H1 (cell line): ENCODE measurements at regions not wholly inside any gene's neighbourhood (a gene's known extent, or its start where the extent isn't known, plus 50 kb on each side); places are given as distances from the start of the nearest gene placed in this dataset.

Source experiments
- CTCF ChIA-PET: fragments of 300-600 bp; sonication (Branson Sonifier 250); formaldehyde crosslinking; loops from one replicate; lab custom pipeline; 2021; ENCODE audit not compliant: partially characterized antibody; lab: Charles Lee
- POLR2A ChIA-PET: fragments of 300-600 bp; sonication (Branson Sonifier 250); formaldehyde crosslinking; loops from one replicate; lab custom pipeline; 2021; ENCODE audit warnings: inconsistent platforms; ENCODE audit not compliant: partially characterized antibody; lab: Charles Lee
- DNase-seq, 2 experiments: peaks; one replicate each; pipeline versions ENCODE4 v3.0.0 to v3.0.0-alpha.2; 2010 to 2022; ENCODE audit warnings: low spot score in 2 of 2, low read depth in 1 of 2, mixed read lengths in 1 of 2
- FAIRE-seq: peaks from 2 replicates; lab custom pipeline; 2011; peaks lifted over from hg19 to GRCh38; lab: Jason Lieb, UNC
- H2AFZ ChIP-seq: 2 replicates; pipeline ENCODE4 v1.8.1; 2012; ENCODE audit warnings: low read length, inconsistent platforms
- H2AK5ac ChIP-seq: 2 replicates; pipeline ENCODE4 v1.6.1; 2013; ENCODE audit warnings: low read depth, low read length
- H2BK120ac ChIP-seq: replicated peaks from 2 replicates; pipeline ENCODE3; 2013; ENCODE audit warnings: low read depth, low read length, inconsistent platforms
- H2BK12ac ChIP-seq: 2 replicates; pipeline ENCODE4 v1.6.1; 2013; ENCODE audit warnings: low read depth, low read length
- H2BK15ac ChIP-seq: 2 replicates; pipeline ENCODE4 v1.6.1; 2013; ENCODE audit warnings: low read length
- H2BK20ac ChIP-seq: 2 replicates; pipeline ENCODE4 v1.6.1; 2013; ENCODE audit warnings: low read length
- H2BK5ac ChIP-seq: 2 replicates; pipeline ENCODE4 v1.6.1; 2013; ENCODE audit warnings: low read depth, low read length
- H3K14ac ChIP-seq: 2 replicates; pipeline ENCODE4 v1.6.1; 2013; ENCODE audit warnings: inconsistent platforms; ENCODE audit not compliant: insufficient read length
- H3K18ac ChIP-seq: 2 replicates; pipeline ENCODE4 v1.6.1; 2013; ENCODE audit warnings: low read length; ENCODE audit errors: extremely low read depth
- H3K23ac ChIP-seq: 2 replicates; pipeline ENCODE4 v1.6.1; 2013; ENCODE audit warnings: inconsistent platforms; ENCODE audit not compliant: insufficient read length
- H3K23me2 ChIP-seq: 2 replicates; pipeline ENCODE4 v1.6.1; 2013; ENCODE audit warnings: low read depth, low read length
- H3K27ac ChIP-seq: 2 replicates; pipeline ENCODE4 v1.6.1; 2011; ENCODE audit warnings: low read depth, low read length, inconsistent platforms
- H3K27me3 ChIP-seq, 4 experiments: replicated peaks in 1 of 4; 1 replicate in 1 of 4; 2 replicates in 3 of 4; pipeline versions ENCODE4 v1.6.1 to v1.8.1; 2011 to 2013; ENCODE audit warnings: low read length in 3 of 4, mild to moderate bottlenecking in 3 of 4, inconsistent platforms in 2 of 4, mixed read lengths in 2 of 4, moderate library complexity in 1 of 4; ENCODE audit not compliant: control insufficient read depth in 3 of 4, insufficient read depth in 3 of 4; ENCODE audit errors: extremely low read depth in 1 of 4
- H3K36me3 ChIP-seq, 4 experiments: 2 replicates each; pipeline versions ENCODE4 v1.6.1 to v1.8.1; 2011 to 2013; ENCODE audit warnings: mild to moderate bottlenecking in 4 of 4, low read length in 3 of 4, moderate library complexity in 2 of 4, control low read depth in 1 of 4, inconsistent platforms in 1 of 4; ENCODE audit not compliant: insufficient read depth in 4 of 4, control insufficient read depth in 2 of 4
- H3K4ac ChIP-seq: replicated peaks from 2 replicates; pipeline ENCODE3; 2013; ENCODE audit warnings: low read length, low read depth, mixed read lengths, inconsistent platforms; ENCODE audit not compliant: insufficient read length
- H3K4me1 ChIP-seq, 4 experiments: replicated peaks in 1 of 4; 1 replicate in 1 of 4; 2 replicates in 3 of 4; pipeline versions ENCODE4 v1.6.1 to v1.8.1; 2011 to 2013; ENCODE audit warnings: low read length in 3 of 4, inconsistent platforms in 2 of 4, mixed read lengths in 1 of 4; ENCODE audit not compliant: insufficient read depth in 4 of 4, control insufficient read depth in 3 of 4
- H3K4me2 ChIP-seq, 2 experiments: 2 replicates each; pipeline versions ENCODE4 v1.6.1 to v1.8.1; 2011 to 2013; ENCODE audit warnings: low read depth in 2 of 2, low read length in 2 of 2, control low read depth in 1 of 2, inconsistent platforms in 1 of 2, mild to moderate bottlenecking in 1 of 2; ENCODE audit not compliant: insufficient read depth in 1 of 2
- H3K4me3 ChIP-seq, 4 experiments: fragments of 200-600, 300-600 bp in 1 of 4; sonication (generic), shearing (Covaris generic), sonication (Bioruptor Twin) in 1 of 4; 2 replicates each; pipeline versions ENCODE4 v1.5.1 to v1.8.1; 2011 to 2016; ENCODE audit warnings: low read length in 4 of 4, low read depth in 3 of 4, control low read depth in 2 of 4, inconsistent platforms in 2 of 4, mild to moderate bottlenecking in 2 of 4, mixed read lengths in 1 of 4, moderate library complexity in 1 of 4; ENCODE audit not compliant: insufficient read depth in 2 of 4; ENCODE audit errors: extremely low read depth in 1 of 4
- H3K56ac ChIP-seq: replicated peaks from 2 replicates; pipeline ENCODE3; 2013; ENCODE audit warnings: low read depth, mild to moderate bottlenecking, mixed read lengths, low read length, inconsistent platforms; ENCODE audit not compliant: insufficient read length
- H3K79me1 ChIP-seq: 2 replicates; pipeline ENCODE4 v1.6.1; 2013; ENCODE audit warnings: low read depth, low read length, control low read depth
- H3K79me2 ChIP-seq, 2 experiments: 2 replicates each; pipeline versions ENCODE4 v1.6.1 to v1.8.1; 2012 to 2013; ENCODE audit warnings: low read length in 2 of 2, mild to moderate bottlenecking in 2 of 2, inconsistent platforms in 1 of 2; ENCODE audit not compliant: insufficient read depth in 2 of 2, control insufficient read depth in 1 of 2
- H3K9ac ChIP-seq, 4 experiments: replicated peaks in 1 of 4; 1 replicate in 1 of 4; 2 replicates in 3 of 4; pipeline versions ENCODE4 v1.6.1 to v1.8.1; 2011 to 2013; ENCODE audit warnings: low read depth in 3 of 4, low read length in 3 of 4, control low read depth in 2 of 4, mild to moderate bottlenecking in 2 of 4, moderate library complexity in 2 of 4, inconsistent platforms in 1 of 4; ENCODE audit errors: extremely low read depth in 1 of 4
- H3K9me3 ChIP-seq, 2 experiments: 2 replicates each; pipeline versions ENCODE4 v1.6.1 to v1.8.1; 2012 to 2013; ENCODE audit warnings: mild to moderate bottlenecking in 2 of 2, moderate library complexity in 2 of 2, control low read depth in 1 of 2, inconsistent platforms in 1 of 2, low read depth in 1 of 2, low read length in 1 of 2, mixed read lengths in 1 of 2; ENCODE audit not compliant: insufficient read depth in 2 of 2
- H4K20me1 ChIP-seq, 2 experiments: replicated peaks in 1 of 2; 2 replicates each; pipeline versions ENCODE3 to v1.8.1; 2011 to 2013; ENCODE audit warnings: inconsistent platforms in 2 of 2, low read length in 2 of 2, mild to moderate bottlenecking in 1 of 2; ENCODE audit not compliant: insufficient read depth in 2 of 2, control insufficient read depth in 1 of 2
- H4K5ac ChIP-seq: 2 replicates; pipeline ENCODE4 v1.6.1; 2013; ENCODE audit warnings: low read length, low read depth, mixed read lengths, inconsistent platforms; ENCODE audit not compliant: insufficient read length
- H4K8ac ChIP-seq: 2 replicates; pipeline ENCODE4 v1.8.0; 2013; ENCODE audit warnings: mild to moderate bottlenecking, moderate library complexity, low read length, inconsistent platforms; ENCODE audit not compliant: insufficient read depth; ENCODE audit errors: extremely low read depth
- H4K91ac ChIP-seq: replicated peaks from 2 replicates; pipeline ENCODE3; 2013; ENCODE audit warnings: low read length, mixed read lengths, inconsistent platforms; ENCODE audit not compliant: insufficient read length
- FOSL1 ChIP-seq: IDR thresholded peaks from 2 replicates; pipeline ENCODE4 v1.6.1; 2011; ENCODE audit warnings: mild to moderate bottlenecking, low read depth, low read length, moderate library complexity; ENCODE audit not compliant: insufficient read depth
- TAF1 ChIP-seq: IDR thresholded peaks from 2 replicates; pipeline ENCODE4 v1.6.1; 2011; ENCODE audit warnings: mild to moderate bottlenecking, low read depth, low read length
- WGBS, 2 experiments: shearing (Covaris generic) in 1 of 2; methylation state at CpG; one replicate each; pipeline versions ENCODE4 v1.1.6 to v1.1.7; 2013 to 2015; ENCODE audit warnings: low lambda C conversion rate in 2 of 2, mixed read lengths in 2 of 2, inconsistent platforms in 1 of 2, low coverage in 1 of 2, missing lambda C conversion rate in 1 of 2; ENCODE audit not compliant: insufficient replicate concordance in 2 of 2, insufficient coverage in 1 of 2, insufficient read length in 1 of 2; ENCODE audit errors: extremely low coverage in 1 of 2, missing lambda C conversion rate in 1 of 2; 5-methylcytosine and 5-hydroxymethylcytosine counted together

- Histone ChIP-seq H3K14ac (no peak overlapping the region), H3K9me3 (no peaks in the 10 kb centered on the region), H3K18ac (no peak overlapping the region), H2BK12ac (no peak overlapping the region), H3K27me3 (no peaks in the 10 kb centered on the region), H2BK120ac (no peak overlapping the region), H4K8ac (no peak overlapping the region), H3K36me3 (no peaks in the 10 kb centered on the region), H3K4me2 (no peak overlapping the region), H3K4ac (no peak overlapping the region), H3K9ac (no peak overlapping the region), H3K4me3 (no peak overlapping the region), H2BK20ac (no peak overlapping the region), H2BK15ac (no peak overlapping the region), H3K79me1 (no peaks in the 10 kb centered on the region), H4K91ac (no peak overlapping the region), H3K27ac (no peak overlapping the region), H2AFZ (no peak overlapping the region), H4K20me1 (no peaks in the 10 kb centered on the region), H4K5ac (no peak overlapping the region), H2AK5ac (no peak overlapping the region), H3K23me2 (no peaks in the 10 kb centered on the region), H2BK5ac (no peak overlapping the region), H3K56ac (no peak overlapping the region), H3K4me1 (no peaks in the 10 kb centered on the region), H3K79me2 (no peaks in the 10 kb centered on the region), H3K23ac (no peak overlapping the region)
- DNase-seq: no peak
- ChIA-PET CTCF (interaction anchor here (1.0 to 1.4 kb wide), 2 partner anchors 9 to 11 kb away, joined by 3 to 4 read pairs; no protein-coding TSS in a partner anchor), POLR2A (no interaction called here)
- no peak for FAIRE-seq
- WGBS, 2 experiments: 87% methylated on average over 5 of the region's 5 CpGs; no CpG with 5 or more reads in 1 of the 2 experiments
- no peak for TF ChIP-seq TAF1
- TF ChIP-seq FOSL1: no peak
Observed at GRCh38 chr11:28457481-28458065, 349.4 kb downstream of the METTL15 start.
